ENCODE measurements at regions not wholly inside any gene's neighbourhood (a gene's known extent, or its start where the extent isn't known, plus 50 kb on each side); places are given as distances from the start of the nearest gene placed in this dataset.

DNA sequence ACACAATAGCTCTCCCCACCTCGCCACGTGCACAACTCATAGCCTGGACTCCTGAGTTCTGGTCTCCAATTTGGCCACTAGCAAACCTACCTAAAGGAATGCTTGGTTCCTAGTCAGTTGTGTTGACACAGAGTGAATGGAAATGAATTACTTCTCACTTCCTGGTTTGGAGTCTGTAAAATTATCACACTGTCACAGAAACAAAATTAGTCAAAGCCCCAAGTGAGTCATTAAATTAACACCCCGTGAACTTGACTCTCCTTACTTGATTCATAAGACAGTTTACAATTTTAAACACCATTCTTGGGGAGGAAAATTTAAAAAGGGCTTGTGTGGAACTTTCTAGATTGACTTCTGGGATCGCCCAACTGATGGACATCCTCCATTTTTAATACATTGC is 276.2 kb upstream of the CTNNB1 start:
- WGBS (ENCODE audit: extremely low coverage, insufficient read length, low lambda C conversion rate), result no CpG with 5 or more reads among the region's 4 CpGs
- peaks cover 47 to 55% of the 10 kb centered on the region in 2 experiments for H3K4me1 Mint-ChIP-seq

More for the DNA sequence above, 276.2 kb upstream of the CTNNB1 start:
- Histone ChIP-seq H3K18ac (ENCODE audit: insufficient read length, low read depth, low read length) (no peak overlapping the region), H4K5ac (ENCODE audit: insufficient read length, low read depth, low read length) (no peak overlapping the region), H3K79me1 (ENCODE audit: insufficient read depth, low read depth, low read length, poor library complexity, severe bottlenecking) (no peaks in the 10 kb centered on the region), H3K4me2 (ENCODE audit: insufficient read depth, insufficient read length, low read length) (no peak overlapping the region), H2AK5ac (ENCODE audit: insufficient read length, low read length) (no peak overlapping the region), H3K4me1 (ENCODE audit: insufficient read depth, low read length) (peaks cover 8% of the 10 kb centered on the region; the same call in 1 of the 2 replicates), H4K20me1 (ENCODE audit: control insufficient read depth, insufficient read depth, insufficient read length) (no peaks in the 10 kb centered on the region), H4K8ac (replicated peaks; ENCODE audit: insufficient read length, low read depth, low read length) (no peak overlapping the region), H3K23me2 (ENCODE audit: insufficient read length, low read depth, low read length, poor library complexity, severe bottlenecking) (no peaks in the 10 kb centered on the region), H3K56ac (ENCODE audit: insufficient read length, low read depth, low read length) (no peak overlapping the region), H3K79me2 (ENCODE audit: insufficient read depth, low read length) (no peaks in the 10 kb centered on the region), H2BK20ac (ENCODE audit: low read depth, low read length, poor library complexity, severe bottlenecking) (no peak overlapping the region), H3K23ac (ENCODE audit: insufficient read length, low read depth, low read length) (no peak overlapping the region), H3K27me3 (ENCODE audit: insufficient read depth, low read length) (no peaks in the 10 kb centered on the region), H3K9ac (ENCODE audit: extremely low read depth, insufficient read length, low read length) (no peak overlapping the region), H3K14ac (ENCODE audit: insufficient read depth, low read length) (no peak overlapping the region), H2BK12ac (ENCODE audit: insufficient read length, low read depth, low read length) (no peak overlapping the region), H3K27ac (ENCODE audit: insufficient read length, low read depth, low read length) (no peak overlapping the region), H4K91ac (ENCODE audit: insufficient read length, low read depth, low read length) (no peak overlapping the region), H2AFZ (ENCODE audit: low read length) (no peak overlapping the region), H2BK15ac (ENCODE audit: low read depth, low read length) (no peak overlapping the region), H3K4ac (ENCODE audit: low read depth, low read length) (no peak overlapping the region), H2BK5ac (ENCODE audit: insufficient read length, low read length) (no peak overlapping the region), H3K9me3 (ENCODE audit: control insufficient read depth, low read depth, low read length) (no peaks in the 10 kb centered on the region), H2BK120ac (ENCODE audit: low read depth, low read length, poor library complexity, severe bottlenecking) (no peak overlapping the region), H3T11ph (ENCODE audit: low read length) (no peak overlapping the region)
- H3K4me3 Mint-ChIP-seq, result no peak overlapping the region
- peaks cover 5 to 6% of the 10 kb centered on the region in 2 experiments for H3K9me3 Mint-ChIP-seq
- no peak overlapping the region for H3K27ac Mint-ChIP-seq
- H3K36me3 Mint-ChIP-seq (ENCODE audit: insufficient read depth in 1 of 3, low read depth in 3 of 3), result peaks cover 6 to 7% (median 6%) of the 10 kb centered on the region in 3 experiments
- DNase-seq, result no peak
- H3K27me3 Mint-ChIP-seq (ENCODE audit: low read depth), result no peaks in the 10 kb centered on the region
- TF ChIP-seq, protein P1, sequence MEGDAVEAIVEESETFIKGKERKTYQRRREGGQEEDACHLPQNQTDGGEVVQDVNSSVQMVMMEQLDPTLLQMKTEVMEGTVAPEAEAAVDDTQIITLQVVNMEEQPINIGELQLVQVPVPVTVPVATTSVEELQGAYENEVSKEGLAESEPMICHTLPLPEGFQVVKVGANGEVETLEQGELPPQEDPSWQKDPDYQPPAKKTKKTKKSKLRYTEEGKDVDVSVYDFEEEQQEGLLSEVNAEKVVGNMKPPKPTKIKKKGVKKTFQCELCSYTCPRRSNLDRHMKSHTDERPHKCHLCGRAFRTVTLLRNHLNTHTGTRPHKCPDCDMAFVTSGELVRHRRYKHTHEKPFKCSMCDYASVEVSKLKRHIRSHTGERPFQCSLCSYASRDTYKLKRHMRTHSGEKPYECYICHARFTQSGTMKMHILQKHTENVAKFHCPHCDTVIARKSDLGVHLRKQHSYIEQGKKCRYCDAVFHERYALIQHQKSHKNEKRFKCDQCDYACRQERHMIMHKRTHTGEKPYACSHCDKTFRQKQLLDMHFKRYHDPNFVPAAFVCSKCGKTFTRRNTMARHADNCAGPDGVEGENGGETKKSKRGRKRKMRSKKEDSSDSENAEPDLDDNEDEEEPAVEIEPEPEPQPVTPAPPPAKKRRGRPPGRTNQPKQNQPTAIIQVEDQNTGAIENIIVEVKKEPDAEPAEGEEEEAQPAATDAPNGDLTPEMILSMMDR (conservative IDR thresholded peaks at IDR 0.05), result no peak

All from H9 (cell line).